Panc1 (cell line): ENCODE measurements at regions not wholly inside any gene's neighbourhood (a gene's known extent, or its start where the extent isn't known, plus 50 kb on each side); places are given as distances from the start of the nearest gene placed in this dataset.

Experiments used
- CTCF ChIP-seq: fragments of 450-650 bp; IDR thresholded peaks from 2 replicates; pipeline ENCODE4 v1.5.1; 2017; ENCODE audit warnings: mild to moderate bottlenecking
- TF ChIP-seq, protein P1 (sequence below), 2 experiments: IDR thresholded peaks; 2 replicates each; pipeline ENCODE4 v1.6.1; 2011 to 2012; ENCODE audit warnings: low read depth in 2 of 2, control low read depth in 1 of 2, low read length in 1 of 2, mild to moderate bottlenecking in 1 of 2, moderate library complexity in 1 of 2; ENCODE audit not compliant: insufficient read depth in 1 of 2

GRCh38 chr5:57422341-57422740 is 60.3 kb downstream of the ACTBL2 start:
- TF ChIP-seq, protein P1, sequence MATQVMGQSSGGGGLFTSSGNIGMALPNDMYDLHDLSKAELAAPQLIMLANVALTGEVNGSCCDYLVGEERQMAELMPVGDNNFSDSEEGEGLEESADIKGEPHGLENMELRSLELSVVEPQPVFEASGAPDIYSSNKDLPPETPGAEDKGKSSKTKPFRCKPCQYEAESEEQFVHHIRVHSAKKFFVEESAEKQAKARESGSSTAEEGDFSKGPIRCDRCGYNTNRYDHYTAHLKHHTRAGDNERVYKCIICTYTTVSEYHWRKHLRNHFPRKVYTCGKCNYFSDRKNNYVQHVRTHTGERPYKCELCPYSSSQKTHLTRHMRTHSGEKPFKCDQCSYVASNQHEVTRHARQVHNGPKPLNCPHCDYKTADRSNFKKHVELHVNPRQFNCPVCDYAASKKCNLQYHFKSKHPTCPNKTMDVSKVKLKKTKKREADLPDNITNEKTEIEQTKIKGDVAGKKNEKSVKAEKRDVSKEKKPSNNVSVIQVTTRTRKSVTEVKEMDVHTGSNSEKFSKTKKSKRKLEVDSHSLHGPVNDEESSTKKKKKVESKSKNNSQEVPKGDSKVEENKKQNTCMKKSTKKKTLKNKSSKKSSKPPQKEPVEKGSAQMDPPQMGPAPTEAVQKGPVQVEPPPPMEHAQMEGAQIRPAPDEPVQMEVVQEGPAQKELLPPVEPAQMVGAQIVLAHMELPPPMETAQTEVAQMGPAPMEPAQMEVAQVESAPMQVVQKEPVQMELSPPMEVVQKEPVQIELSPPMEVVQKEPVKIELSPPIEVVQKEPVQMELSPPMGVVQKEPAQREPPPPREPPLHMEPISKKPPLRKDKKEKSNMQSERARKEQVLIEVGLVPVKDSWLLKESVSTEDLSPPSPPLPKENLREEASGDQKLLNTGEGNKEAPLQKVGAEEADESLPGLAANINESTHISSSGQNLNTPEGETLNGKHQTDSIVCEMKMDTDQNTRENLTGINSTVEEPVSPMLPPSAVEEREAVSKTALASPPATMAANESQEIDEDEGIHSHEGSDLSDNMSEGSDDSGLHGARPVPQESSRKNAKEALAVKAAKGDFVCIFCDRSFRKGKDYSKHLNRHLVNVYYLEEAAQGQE (IDR thresholded peaks at IDR 0.05; ENCODE audit: insufficient read depth in 1 of 2, low read depth in 2 of 2, low read length in 1 of 2) = no peak
- no peak for TF ChIP-seq CTCF
